Fibroblast of the aortic adventitia (primary cell): ENCODE measurements at regions not wholly inside any gene's neighbourhood (a gene's known extent, or its start where the extent isn't known, plus 50 kb on each side); places are given as distances from the start of the nearest gene placed in this dataset.

Experiments
- DNase-seq: peaks from one replicate; pipeline ENCODE4 v3.0.0-alpha.2; 2010; ENCODE audit warnings: low read depth
- H3K4me3 ChIP-seq: 2 replicates; pipeline ENCODE4 v1.5.1; 2011; ENCODE audit warnings: low read depth, mild to moderate bottlenecking, control low read depth, low read length, moderate library complexity
- CTCF ChIP-seq: IDR thresholded peaks from 2 replicates; pipeline ENCODE4 v1.5.1; 2011; ENCODE audit warnings: mild to moderate bottlenecking, low read length, control low read depth, inconsistent platforms; ENCODE audit not compliant: insufficient read depth

GRCh38 chr7:155998766-155999630 lies 186.7 kb upstream of the SHH start:
- no peak overlapping the region for H3K4me3 ChIP-seq
- no peak for TF ChIP-seq CTCF
- no peak for DNase-seq

- no peak for DNase-seq
- no peak overlapping the region for H3K4me3 ChIP-seq
- no peak for TF ChIP-seq CTCF
Observed at GRCh38 chr7:155998328-155998691, 186.0 kb upstream of the SHH start.

GRCh38 chr7:155997431-155998327 lies 185.4 kb upstream of the SHH start:
- DNase-seq: no peak
- TF ChIP-seq CTCF: no peak
- H3K4me3 ChIP-seq: no peak overlapping the region

GRCh38 chr7:155996718-155997280 lies 184.5 kb upstream of the SHH start:
- TF ChIP-seq CTCF: no peak
- no peak for DNase-seq
- no peak overlapping the region for H3K4me3 ChIP-seq

DNA sequence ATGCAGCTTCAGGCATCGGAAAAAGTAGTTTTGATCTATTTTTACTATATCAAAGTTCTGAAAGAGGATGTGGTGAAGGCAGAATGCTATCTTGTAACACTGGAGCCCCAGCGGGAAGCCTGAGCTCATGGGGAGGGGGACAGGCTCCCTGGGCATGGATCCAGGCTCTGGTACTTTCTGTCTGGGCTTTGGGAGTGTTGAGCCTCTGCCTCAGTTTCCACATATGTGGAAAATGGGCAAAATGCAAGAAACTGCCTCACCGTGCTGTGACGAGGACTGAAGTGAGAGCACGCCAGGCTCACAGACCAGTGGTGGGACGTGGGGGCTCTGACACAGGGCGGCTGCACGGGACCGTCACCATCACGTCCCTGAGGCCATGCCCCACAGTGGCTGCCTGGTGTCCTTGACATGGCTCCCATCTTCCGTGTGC lies 182.9 kb upstream of the SHH start:
- DNase-seq: no peak
- no peak for TF ChIP-seq CTCF
- no peak overlapping the region for H3K4me3 ChIP-seq

DNA sequence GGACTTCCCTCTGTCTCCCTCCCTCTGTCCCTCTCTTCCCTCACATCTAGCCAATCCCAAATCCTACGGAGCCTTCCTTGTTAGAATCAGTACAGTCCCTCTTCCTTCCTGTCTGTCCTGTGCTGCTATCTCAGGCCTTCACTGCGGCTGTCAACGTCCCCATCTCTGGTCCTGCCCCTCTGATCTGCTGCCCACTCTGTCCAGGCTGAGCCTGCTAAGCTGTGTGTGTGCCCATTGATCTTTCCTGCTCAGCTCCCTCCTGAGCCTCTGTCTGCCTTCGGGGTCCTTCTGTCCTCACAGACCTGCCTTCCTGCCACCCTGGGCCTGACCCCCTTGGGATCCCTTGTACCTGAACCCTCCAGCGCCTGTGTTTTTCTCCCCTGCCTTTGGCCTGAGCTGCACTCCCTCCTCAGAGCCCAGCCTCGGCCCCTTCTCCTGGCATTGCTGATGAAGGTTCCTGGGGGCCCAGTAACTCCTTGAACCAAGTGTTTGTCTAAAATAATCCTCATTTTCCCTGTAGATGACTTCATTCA lies 182.1 kb upstream of the SHH start:
- TF ChIP-seq CTCF: no peak
- H3K4me3 ChIP-seq: no peak overlapping the region
- DNase-seq: no peak
